ENCODE measurements at regions not wholly inside any gene's neighbourhood (a gene's known extent, or its start where the extent isn't known, plus 50 kb on each side); places are given as distances from the start of the nearest gene placed in this dataset.
"Not testable (repeated sequence)": the region's sequence is repeated elsewhere in the genome, so short reads cannot be mapped to it uniquely, and the experiment has no call there.

DNA sequence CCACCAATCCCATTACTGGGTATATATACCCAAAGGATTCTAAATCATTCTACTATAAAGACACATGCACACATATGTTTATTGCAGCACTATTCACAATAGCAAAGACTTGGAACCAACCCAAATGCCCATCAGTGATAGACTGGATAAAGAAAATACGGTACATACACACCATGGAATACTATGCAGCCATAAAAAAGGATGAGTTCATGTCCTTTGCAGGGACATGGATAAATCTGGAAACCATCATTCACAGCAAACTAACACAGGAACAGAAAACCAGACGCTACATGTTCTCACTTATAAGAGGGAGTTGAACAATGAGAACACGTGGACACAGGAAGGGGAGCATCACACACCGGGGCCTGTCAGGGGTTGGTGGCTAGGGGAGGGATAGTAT, 154.3 kb downstream of the TPBG start:
- not testable (repeated sequence) for DNase-seq

DNA sequence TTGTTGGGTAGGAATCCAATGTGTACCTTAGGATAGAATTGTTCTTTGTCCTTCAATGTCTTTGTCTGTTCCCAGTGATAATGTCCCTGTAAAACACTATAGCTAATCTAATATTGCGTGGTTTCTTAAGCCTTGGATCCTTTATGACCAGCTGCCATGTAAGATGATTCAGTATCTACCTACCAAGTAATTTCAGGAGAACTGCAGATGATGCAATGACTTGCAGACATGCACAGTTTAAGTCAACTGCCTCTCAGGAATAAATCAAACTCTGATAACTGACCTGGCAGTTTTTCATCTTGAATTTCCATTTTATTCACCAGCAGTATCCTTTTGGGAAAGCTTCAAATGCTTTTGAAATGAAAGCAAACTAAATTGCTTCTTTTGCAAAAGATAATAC, 157.8 kb downstream of the TPBG start:
- DNase-seq = no peak

DNA sequence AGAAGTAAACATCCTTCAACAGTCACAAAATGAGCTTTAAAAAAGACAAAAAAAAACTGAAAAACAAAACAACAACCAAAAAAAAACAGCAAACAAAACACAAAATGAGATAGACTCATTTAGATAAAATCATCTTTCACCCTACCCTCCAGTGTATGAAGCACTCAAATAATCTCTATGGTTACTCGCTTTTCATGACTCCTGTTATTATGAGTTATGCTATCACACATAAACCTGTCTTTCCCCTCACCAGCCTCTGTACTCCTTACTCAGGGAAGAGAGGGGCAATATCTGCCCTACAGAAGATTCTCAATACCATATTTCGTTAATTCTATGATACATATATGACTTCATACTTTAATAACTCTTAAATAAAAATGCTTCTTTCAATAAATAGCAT, 158.2 kb downstream of the TPBG start:
- no peak for DNase-seq

DNA sequence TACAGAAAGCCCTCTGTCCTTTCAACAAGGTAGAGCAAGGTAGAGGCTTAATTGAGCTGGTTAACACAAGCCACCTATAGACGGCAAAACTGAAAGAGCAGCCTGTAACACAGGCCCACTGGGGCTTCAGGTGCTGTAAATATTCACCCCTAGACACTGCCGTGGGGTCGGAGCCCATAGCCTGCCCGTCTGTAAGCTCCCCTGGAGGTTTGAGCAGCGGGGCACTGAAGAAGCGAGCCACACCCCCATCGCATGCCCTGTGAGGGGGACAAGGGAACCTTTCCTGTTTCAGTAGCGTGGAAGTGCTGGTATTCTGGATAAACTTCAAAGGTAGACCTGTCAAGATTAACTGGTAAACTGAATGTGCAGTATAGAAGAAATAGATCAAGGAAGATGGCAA, 160.4 kb downstream of the TPBG start:
- no peak for DNase-seq

DNA sequence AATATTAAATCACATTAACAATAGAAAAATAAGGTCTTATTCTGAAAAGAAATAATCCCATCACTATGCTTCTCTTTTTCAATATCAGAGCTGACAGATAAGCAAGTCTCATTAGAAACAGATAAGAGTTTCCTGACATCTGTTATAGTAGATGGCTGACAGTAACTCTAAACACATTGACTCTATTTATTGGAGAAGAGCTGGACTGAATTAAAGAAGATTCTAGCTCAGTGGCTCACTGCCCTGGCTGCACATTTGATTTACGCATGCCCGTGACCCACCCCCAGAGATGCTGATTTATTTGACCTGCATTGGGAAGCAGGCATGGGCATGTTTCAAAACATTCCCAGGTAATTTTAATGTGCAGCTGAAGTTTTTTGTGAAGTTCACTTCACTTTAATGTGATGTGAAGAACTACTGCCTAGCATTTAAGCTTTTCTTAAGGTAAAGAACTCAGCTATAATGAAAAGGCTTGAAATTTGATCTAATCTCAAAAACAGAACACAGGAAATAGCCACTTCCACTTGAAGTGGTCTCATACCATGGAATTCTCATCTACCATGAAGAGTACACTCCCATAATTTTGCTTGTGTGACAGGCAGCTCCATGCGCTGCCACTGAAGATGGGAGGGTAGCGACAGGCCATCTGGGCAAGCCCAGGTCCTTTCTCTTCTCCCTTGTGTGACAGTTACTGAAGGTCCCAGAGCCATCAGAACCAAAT, 162.3 kb downstream of the TPBG start:
- DNase-seq = peak; percentile 37 to 50

DNA sequence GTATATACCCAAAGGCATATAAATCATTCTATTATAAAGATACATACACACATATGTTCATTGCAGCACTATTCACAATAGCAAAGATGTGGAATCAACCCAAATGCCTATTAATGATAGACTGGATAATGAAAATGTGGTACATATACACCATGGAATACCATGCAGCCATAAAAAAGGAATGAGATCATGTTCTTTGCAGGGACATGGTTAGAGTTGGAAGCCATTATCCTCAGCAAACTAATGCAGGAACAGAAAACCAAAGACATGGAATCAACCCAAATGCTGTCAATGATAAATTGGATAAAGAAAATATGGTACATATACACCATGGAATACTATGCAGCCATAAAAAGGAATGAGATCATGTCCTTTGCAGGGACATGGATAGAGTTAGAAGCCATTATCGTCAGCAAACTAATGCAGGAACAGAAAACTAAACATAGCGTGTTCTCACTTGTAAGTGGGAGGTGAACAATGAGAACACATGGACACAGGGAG, 166.4 kb downstream of the TPBG start:
- DNase-seq = not testable (repeated sequence)

DNA sequence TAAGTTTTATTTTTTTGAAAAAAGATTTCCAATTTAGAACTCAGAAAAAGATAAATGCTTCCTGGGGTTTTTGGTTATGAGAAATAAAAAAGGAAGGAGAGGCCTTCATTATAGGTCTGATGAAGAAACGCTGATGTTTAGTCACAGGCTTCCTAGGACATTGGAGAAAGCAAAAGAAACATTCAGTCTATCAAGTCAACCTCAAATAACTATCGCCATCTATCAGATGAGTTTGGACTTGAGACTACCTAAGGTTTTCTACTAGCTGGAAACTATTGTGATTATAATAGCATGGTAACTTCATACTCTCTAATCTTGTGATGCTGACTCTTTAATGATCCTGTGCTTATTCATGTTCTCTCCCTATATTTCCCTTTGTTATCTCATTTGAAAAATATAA, 171.3 kb downstream of the TPBG start:
- DNase-seq = no peak

DNA sequence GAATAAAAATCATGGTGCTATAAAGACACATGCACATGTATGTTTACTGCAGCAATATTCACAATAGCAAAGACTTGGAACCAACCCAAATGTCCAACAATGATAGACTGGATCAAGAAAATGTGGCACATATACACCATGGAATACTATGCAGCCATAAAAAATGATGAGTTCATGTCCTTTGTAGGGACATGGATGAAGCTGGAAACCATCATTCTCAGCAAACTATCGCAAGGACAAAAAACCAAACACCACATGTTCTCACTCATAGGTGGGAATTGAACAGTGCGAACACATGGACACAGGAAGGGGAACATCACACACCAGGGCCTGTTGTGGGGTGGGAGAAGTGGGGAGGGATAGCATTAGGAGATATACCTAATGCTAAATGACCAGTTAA, 185.9 kb downstream of the TPBG start:
- not testable (repeated sequence) for DNase-seq

DNA sequence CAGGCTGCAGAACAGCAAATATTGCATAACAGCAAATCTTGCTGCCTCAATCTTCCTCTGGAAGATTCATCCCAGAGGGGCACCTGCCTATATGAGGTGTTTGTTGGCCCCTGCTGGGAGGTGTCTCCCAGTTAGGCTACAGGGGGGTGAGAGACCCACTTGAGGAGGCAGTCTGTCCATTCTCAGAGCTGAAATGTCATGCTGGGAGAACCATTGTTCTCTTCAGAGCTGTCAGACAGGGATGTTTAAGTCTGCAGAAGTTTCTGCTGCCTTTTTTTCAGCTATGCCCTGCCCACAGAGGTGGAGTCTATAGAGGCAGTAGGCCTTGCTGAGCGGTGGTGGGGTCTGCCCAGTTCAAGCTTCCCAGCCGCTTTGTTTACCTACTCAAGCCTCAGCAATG, 187.7 kb downstream of the TPBG start:
- DNase-seq = not testable (repeated sequence)

DNA sequence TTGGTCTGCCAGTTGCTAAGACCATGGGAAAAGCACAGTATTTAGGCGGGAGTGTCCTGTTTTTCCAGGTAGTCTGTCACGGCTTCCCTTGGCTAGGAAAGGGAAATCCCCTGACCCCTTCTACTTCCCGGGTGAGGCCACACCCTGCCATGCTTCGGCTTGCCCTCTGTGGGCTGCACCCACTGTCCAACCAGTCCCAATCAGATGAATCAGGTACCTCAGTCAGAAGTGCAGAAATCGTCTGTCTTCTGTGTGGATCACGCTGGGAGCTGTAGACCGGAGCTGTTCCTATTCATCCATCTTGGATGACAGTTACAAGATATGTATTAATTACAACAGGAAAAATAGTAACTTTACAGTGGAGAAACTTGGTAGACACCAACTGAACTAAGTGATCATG, 188.2 kb downstream of the TPBG start:
- no peak for DNase-seq

DNA sequence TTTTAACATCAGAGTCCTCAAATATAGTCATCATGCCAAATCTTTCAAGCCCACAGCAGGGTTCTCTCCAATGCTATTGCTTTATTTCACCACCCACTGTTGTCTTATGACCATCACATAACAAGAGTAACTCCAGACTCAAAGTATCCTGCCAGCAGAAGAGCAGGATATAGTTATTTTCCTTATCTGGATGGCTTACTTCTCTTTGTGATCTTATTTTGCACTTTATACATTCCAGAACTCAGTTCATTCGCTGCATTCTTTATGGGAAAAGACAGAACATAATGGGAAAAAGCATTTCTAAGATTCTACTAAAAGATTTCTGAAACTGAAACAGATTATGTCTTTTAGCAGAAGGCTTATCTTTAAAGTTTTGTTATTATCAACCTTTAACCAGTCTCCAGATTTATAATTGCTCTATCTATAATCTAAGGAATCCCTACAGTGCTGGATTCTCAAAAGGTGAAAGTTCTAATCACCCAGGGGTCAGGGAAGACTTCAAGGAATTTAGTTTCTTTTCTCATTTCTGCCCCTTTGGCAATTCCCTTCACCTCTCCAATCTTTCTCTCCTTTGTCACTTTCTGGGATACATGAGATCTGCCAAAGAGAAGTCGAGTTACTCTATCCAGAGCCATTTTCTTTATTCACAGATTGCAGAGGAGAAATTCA, 190.4 kb downstream of the TPBG start:
- no peak for DNase-seq

DNA sequence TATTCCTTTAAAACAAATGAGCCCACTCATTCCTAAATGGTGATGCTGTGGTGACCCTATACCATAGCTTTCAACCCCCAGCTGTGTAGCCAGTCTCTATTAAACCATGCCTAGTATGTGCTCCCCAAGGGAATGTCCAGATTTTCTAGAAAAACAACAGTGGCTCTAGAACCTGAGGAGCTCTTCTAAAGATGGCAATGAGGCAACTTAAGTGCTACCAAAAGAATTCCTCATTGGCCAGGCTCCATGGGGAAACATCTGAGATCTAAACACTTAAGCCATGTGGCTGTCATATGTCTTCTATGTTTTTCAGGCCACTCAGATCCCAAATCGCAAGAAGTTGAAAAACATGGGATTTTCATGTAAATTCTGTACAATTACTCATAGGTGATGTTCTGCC, 191.0 kb downstream of the TPBG start:
- no peak for DNase-seq

DNA sequence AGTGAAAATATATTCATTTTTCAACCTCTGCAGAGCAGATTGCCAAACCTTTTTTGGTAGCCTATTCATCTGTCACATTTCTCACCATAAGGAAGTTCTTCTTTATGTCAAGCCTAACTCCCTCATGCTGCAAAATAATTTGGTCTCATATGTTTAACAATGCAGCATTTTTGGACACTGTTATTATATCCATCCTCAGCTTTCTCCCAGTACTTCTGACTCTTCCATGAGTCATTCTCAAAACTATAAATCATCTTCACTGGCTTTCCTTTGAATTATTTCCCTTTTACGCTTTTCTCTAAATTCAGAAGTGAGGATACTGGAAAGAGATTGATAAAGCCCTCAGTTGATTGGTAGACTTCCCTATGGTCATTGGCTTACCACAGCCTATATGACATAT, 192.2 kb downstream of the TPBG start:
- no peak for DNase-seq

DNA sequence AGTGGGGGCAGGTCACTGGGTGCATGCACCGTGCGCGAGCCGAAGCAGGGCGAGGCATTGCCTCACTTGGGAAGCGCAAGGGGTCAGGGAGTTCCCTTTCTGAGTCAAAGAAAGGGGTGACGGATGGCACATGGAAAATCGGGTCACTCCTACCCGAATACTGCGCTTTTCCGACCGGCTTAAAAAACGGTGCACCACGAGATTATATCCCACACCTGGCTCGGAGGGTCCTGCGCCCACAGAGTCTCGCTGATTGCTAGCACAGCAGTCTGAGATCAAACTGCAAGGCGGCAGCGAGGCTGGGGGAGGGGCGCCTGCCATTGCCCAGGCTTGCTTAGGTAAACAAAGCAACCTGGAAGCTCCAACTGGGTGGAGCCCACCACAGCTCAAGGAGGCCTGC, 194.9 kb downstream of the TPBG start:
- DNase-seq = not testable (repeated sequence)

DNA sequence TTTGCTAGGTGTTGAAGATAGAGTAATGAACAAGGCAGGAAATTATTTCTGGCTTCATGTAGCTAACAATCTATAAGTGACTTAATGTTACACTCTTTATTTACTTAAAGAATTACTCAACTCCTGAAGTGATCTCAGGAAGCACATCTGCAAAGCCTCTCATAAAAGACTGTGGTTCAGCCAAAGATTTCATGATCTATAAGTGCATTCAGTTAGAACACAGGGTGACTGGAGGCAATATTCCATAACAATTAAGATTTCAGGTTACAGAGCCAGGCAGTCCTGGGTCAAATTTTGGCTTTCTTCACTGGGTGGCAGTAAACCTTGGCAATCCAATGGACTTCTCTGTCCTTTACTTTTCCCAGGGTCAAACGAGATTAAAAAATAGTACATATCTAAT, 204.0 kb downstream of the TPBG start:
- peak in 1 of 2 experiments; percentile 12 for DNase-seq

DNA sequence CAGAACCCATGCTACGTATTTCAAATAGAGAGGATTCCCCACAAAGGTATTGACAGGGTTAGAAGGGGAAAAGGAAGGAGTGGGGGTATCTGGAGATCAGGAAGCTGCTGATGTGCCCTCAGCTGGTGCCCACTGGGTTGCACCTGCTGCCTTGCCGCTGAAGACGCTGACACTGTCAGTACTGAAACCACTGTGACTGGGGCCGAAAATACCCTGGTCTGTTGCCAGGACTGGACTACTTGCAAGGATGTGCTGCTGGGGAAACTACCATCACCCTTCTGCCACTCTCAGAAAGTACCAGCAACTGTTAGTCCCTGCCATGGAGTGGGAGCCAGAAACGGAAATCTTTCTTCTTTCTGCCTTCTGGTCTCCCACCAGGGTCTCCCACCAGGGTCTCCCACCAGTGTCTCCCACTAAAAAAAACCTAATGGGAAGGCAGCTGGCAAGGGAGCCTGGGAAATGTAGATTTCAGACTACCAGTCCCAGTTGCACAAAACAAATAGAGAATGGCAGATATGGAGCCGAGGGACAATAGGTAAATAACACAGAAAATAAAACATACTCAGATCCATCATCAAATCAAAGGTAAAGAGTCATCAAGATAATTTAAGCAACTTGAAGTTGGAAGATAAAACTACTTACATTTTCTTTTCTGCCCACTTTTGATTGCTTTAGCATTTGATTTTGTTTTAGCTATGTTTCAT, 204.8 kb downstream of the TPBG start:
- DNase-seq = peak; percentile 70 to 83

DNA sequence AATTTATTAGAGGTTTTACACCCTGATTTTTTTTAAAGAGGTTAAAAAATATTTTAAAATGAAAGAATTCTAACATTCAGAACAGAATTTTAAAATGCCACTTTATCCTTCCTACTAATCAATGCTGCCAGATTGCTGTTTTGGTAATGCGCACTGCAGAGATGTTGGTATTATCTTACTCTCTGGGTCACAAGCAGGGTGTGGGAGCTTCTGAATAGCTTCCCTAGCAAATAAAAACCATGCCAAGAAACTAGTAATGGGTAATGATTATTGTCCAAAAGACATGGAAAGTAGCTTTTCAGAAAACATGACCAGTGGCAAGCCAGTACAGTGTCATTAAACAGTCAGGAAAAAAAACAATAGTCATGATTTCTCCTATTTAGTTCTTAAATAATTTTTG, 205.4 kb downstream of the TPBG start:
- no peak for DNase-seq

DNA sequence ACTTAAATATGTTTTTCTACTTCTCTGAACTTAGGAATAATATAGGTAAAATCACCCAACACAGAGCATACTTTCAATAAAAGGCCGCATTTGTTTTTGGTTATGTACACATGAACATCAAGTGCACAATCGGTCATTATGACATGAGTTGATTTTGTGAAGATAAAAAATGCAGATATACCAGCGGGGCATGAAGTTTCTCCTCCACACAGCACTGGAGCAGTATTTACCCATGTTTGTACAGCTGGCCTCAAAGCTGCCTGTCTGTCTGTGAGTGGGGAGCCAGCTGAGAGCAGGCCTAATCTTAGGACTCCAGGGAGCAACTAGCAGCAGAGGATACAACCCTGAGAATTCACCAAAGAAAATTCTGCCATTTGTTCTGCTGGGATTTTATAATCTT, 206.5 kb downstream of the TPBG start:
- DNase-seq = peak; percentile 87 to 94

DNA sequence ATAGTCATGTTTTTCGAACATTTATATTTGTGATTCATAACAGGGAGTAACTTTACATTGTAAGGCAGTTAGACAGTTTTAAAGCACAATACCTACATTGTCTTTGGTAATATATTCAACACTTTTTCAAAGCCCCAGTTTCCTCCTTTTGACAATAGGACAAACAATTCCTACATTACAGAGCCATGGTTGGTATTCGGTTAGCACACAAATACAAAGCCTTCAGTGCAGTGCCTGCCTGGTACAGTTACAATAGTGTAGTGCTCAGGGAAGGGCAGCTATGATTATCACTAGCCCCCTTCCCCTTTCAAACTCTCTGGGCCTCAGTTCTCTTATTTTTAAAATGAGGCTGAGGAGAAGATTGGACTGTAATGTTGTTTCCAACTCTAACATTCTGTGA, 207.8 kb downstream of the TPBG start:
- no peak for DNase-seq

DNA sequence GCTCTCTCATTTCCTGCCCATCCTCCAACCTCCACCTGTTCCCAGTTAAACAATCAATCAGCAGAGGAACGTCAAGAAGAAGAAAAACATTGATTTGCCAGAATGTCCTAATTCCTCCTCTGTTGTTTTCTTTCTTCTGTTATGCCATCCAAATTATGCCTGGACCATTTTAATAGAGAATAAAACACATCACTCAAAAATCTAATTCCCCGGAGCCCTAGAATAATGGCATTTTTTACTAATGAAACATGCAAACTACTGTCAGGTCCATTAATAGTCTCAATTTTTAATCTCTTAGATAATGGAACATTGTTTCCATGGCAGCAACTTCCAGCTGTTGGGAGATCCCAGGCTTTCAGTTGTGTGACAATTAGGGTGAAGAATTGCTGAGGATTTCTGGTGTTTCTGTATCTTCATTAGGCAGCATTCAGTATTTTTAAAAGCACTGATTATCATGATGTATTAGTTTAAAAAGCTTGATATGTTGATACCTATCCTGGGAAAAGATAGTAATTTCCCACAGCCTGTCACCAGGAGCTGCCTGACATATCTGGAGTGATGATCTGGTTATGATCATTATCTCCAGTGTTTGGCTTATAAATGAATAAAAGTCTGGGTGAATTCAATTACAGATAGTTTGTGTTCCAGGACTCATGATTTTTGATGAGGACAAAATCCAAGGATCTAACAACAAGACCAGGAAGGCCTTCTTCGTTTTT, 209.8 kb downstream of the TPBG start:
- DNase-seq = no peak

DNA sequence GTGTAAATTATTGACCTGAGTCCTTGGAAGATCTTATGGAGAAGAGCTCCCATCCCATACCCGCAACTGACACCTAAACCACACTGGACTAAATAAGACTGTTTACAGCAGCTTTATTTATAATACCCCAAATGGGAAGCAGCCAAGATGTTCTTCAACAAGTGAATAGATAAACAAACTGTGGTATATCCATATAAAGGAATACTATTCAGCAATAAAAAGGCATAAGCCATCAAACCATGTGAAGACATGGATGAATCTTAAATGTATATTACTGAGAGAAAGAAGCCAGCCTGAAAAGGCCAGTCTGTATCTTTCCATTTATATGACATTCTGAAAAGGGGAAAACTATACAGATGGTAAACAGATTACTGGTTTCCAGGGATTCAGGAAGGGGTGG, 212.7 kb downstream of the TPBG start:
- no peak for DNase-seq

DNA sequence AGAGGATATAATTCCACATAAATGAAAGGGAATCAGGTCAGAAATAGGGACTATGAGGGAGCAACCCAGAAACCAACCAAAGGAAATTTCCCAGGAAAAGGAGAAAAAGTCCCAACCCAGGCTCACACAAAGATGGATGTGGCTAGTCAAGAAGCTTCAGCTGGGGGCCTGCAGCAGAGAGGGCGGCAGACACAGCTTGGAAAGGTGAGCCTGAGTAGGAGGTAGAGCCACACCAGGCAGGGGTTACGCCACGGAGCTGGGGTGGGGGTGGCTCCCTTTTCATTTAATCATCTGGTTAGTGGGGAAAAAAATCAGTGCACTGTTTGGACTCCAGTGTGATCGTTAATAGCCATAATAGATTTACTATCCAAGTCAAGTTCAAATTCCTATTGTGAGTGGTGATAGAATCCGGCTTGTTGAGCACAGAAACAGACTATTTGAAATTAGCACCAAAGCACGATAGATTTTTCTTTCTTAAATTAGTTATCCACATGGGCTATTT, 220.6 kb downstream of the TPBG start:
- no peak for DNase-seq

DNA sequence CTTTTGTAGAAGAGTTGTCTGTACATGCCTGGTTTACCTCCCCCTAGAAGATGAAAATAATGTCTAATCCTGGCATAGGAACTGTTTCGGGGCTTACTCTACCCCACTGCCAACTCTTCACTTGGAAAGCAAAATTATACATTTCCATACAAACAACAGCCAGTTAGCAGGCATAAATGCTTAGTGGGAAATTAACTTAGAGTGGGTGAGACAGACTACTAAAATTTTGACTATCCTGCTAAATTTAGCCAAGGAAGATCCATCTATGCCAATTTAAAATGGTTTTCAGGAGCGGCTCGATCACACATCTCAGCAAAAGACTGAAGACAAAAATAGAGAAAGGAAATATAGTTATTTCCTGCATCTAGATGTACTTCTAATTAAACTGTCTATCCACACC, 221.2 kb downstream of the TPBG start:
- DNase-seq = no peak

All from SHP77 (cell line).